WTC11 (cell line): ENCODE measurements at regions not wholly inside any gene's neighbourhood (a gene's known extent, or its start where the extent isn't known, plus 50 kb on each side); places are given as distances from the start of the nearest gene placed in this dataset.

Source experiments
- ATF3 ChIP-seq: sonication (generic); formaldehyde crosslinking; conservative IDR thresholded peaks from 2 replicates; pipeline ENCODE4 v1.8.1; 2022; ENCODE audit warnings: mild to moderate bottlenecking, missing genetic modification reagents
- CBFB ChIP-seq: sonication (generic); formaldehyde crosslinking; IDR thresholded peaks from 2 replicates; pipeline ENCODE4 v1.8.1; 2022; ENCODE audit warnings: mild to moderate bottlenecking, low read depth, missing genetic modification reagents
- CTCF ChIP-seq: fragments of 200-600 bp; IDR thresholded peaks from 2 replicates; pipeline ENCODE4 v1.8.0; 2022; ENCODE audit warnings: antibody characterized with exemption
- E2F1 ChIP-seq: sonication (generic); formaldehyde crosslinking; IDR thresholded peaks from 2 replicates; pipeline ENCODE4 v1.8.0; 2022; ENCODE audit warnings: mild to moderate bottlenecking, missing genetic modification reagents
- ESRRA ChIP-seq: sonication (generic); formaldehyde crosslinking; IDR thresholded peaks from 2 replicates; pipeline ENCODE4 v1.8.1; 2022; ENCODE audit warnings: mild to moderate bottlenecking, missing genetic modification reagents, borderline replicate concordance
- FOXP4 ChIP-seq: sonication (generic); formaldehyde crosslinking; IDR thresholded peaks from 2 replicates; pipeline ENCODE4 v1.8.0; 2022; ENCODE audit warnings: mild to moderate bottlenecking, missing genetic modification reagents
- GTF2I ChIP-seq: fragments of 250-450 bp; sonication (Bioruptor Pico); conservative IDR thresholded peaks from 2 replicates; pipeline ENCODE4 v1.4.0; 2021; ENCODE audit warnings: mild to moderate bottlenecking
- JUN ChIP-seq: sonication (generic); formaldehyde crosslinking; IDR thresholded peaks from 2 replicates; pipeline ENCODE4 v1.8.0; 2023; ENCODE audit warnings: mild to moderate bottlenecking, missing genetic modification reagents
- NR1H2 ChIP-seq: sonication (generic); formaldehyde crosslinking; IDR thresholded peaks from 2 replicates; pipeline ENCODE4 v1.9.0; 2021; ENCODE audit warnings: mild to moderate bottlenecking, moderate library complexity, missing genetic modification reagents
- OVOL2 ChIP-seq: fragments of 250-450 bp; sonication (Bioruptor Pico); IDR thresholded peaks from 2 replicates; pipeline ENCODE4 v1.9.0; 2021; ENCODE audit warnings: mild to moderate bottlenecking, borderline replicate concordance
- SP1 ChIP-seq: sonication (generic); formaldehyde crosslinking; conservative IDR thresholded peaks from 2 replicates; pipeline ENCODE4 v1.8.1; 2022; ENCODE audit warnings: missing genetic modification reagents
- USF2 ChIP-seq: sonication (generic); formaldehyde crosslinking; IDR thresholded peaks from 2 replicates; pipeline ENCODE4 v1.8.1; 2023; ENCODE audit warnings: mild to moderate bottlenecking, missing genetic modification reagents, moderate library complexity
- ZNF121 ChIP-seq: sonication (generic); formaldehyde crosslinking; IDR thresholded peaks from 2 replicates; pipeline ENCODE4 v1.8.0; 2023; ENCODE audit warnings: missing genetic modification reagents
- ZNF425 ChIP-seq: fragments of 250-450 bp; sonication (Bioruptor Pico); conservative IDR thresholded peaks from 2 replicates; pipeline ENCODE4 v1.9.0; 2021; ENCODE audit warnings: mild to moderate bottlenecking

- TF ChIP-seq CTCF: no peak
- no peak for TF ChIP-seq ATF3 (CRISPR knock-in tag)
- TF ChIP-seq OVOL2 (CRISPR knock-in tag): no peak
- TF ChIP-seq JUN (CRISPR knock-in tag): no peak
- no peak for TF ChIP-seq USF2 (CRISPR knock-in tag)
- TF ChIP-seq SP1 (CRISPR knock-in tag): no peak
- TF ChIP-seq FOXP4 (CRISPR knock-in tag): no peak
- no peak for TF ChIP-seq ESRRA (CRISPR knock-in tag)
- no peak for TF ChIP-seq ZNF425
- no peak for TF ChIP-seq CBFB
- no peak for TF ChIP-seq NR1H2 (CRISPR knock-in tag)
- no peak for TF ChIP-seq GTF2I
- TF ChIP-seq ZNF121 (CRISPR knock-in tag): no peak
- no peak for TF ChIP-seq E2F1 (CRISPR knock-in tag)
These were observed 118.9 kb upstream of the BTN3A2 start for GRCh38 chr6:26246058-26246457.
